ENCODE measurements at regions not wholly inside any gene's neighbourhood (a gene's known extent, or its start where the extent isn't known, plus 50 kb on each side); places are given as distances from the start of the nearest gene placed in this dataset.

GRCh38 chr4:32199639-32200038 lies 1479.5 kb downstream of the PCDH7 start:
- DNase-seq, result no peak

GRCh38 chr4:32203340-32203739 lies 1483.2 kb downstream of the PCDH7 start:
- DNase-seq, result no peak

- no peak for DNase-seq
Measured at GRCh38 chr4:32206756-32207155, 1486.6 kb downstream of the PCDH7 start.

GRCh38 chr4:32207456-32207855 lies 1487.3 kb downstream of the PCDH7 start:
- no peak for DNase-seq

DNA sequence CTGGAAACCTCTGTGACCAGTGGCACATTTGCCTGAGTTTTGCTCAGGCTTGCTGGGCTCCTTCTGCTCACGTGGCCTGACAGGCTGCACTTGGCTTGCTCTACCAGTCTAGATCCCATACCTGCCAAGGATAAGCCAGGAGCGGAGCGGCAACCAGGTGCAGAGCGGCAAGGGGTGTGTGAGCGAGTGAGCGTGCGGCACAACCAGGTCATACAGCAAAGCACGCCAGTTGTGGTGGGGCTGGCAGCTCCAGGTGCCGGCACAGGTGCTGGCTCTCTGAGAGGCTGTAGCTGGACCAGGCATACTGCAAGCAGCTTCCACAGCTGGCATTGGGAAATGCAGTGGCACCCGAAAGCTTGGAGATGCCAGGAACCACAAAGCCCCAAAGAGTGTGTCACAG lies 1495.1 kb downstream of the PCDH7 start:
- DNase-seq, result no peak

- DNase-seq, result no peak
Measured at GRCh38 chr4:32216502-32216901, 1496.3 kb downstream of the PCDH7 start.

DNA sequence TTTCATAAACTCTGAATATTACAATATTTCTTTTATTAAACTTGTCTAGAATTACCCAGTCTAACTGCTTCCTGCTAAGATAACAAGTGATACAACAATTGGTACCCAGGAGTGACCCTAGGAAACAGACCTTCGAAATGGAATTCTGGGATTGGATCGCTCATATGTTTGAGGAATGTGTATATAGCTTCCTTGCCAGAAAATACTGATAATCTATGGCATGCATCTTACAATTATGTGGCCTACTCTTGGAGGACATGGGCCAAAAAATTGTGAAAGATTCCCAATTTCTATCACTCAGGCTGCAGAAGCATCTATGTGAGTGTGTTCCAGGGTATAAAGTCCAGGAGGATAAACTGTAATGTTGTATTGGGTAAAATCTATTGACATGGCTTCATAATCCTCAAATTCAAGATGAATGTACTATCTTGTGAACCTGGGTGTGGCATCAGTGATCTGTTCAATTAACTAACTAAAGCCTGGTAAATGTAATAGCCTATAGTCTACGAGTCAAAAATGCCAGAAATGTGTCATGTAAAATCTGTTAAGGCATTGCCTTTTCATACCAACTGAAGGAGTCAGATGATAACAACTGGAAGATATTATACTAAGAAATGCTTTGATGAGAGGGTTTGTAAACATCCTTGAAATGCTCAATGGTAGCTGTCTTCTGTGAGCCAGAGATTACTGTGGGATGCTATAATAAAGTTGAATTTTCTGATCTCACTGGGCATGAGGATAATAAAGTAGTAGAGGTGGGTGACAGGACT lies 1499.3 kb downstream of the PCDH7 start:
- DNase-seq, result no peak

DNA sequence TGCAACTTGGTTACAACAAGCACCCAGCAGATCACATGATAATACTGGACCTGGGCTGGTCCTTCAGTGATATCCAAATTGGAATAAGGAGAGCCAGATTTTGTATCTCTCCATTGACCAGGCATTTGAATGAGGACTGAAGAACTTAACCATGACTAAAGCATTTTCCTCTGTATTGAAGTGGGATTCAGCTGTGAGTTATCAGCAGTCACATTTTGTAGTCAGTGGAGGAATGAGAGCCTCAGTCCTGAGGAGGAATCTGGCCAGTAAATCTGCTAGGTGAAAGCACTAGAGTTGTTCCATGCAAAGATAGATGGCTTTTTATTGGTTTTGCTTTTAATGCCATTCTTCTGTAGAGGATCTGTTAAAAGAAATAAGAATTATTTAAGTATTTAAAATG lies 1506.0 kb downstream of the PCDH7 start:
- DNase-seq, result no peak

DNA sequence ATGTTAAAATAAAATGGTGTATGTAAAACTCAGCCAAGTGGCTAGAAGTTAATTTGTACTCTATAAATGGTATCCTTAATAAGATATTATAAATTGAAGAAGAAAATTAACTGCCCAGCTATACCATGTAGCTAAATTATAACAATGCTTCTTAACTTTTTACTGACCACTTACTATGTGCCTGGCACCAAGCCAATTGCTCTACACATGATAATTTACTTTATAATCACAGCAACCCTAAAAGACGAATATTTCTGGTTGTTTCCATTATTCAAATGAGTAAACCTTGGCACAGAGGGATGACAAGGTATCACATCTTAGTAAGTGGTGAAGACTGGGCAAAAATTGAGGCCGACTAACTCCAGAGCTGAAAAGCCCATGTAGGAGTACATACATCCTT lies 1506.6 kb downstream of the PCDH7 start:
- no peak for DNase-seq

GRCh38 chr4:32243926-32244325 lies 1523.8 kb downstream of the PCDH7 start:
- DNase-seq, result no peak

- DNase-seq, result no peak
Measured at GRCh38 chr4:32249040-32249439, 1528.9 kb downstream of the PCDH7 start.

DNA sequence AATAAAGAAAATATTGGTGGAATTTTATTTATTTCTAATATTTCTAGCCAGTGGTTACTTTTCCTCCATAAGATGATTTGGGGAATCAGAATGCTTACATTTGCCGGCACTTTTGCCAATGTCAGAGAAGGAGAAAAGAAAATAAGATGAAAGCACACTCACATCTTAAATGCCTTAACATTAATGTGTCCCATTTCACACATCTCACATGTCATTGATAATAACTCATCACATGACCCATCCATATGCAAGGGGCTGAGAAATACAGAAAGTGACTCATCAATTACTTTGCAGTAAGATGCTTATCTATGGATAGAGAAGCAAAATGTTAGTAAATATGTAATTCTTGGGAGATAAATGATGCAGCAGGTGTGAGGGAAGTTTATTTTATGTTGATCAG lies 1531.0 kb downstream of the PCDH7 start:
- DNase-seq, result no peak

GRCh38 chr4:32251926-32252325 lies 1531.8 kb downstream of the PCDH7 start:
- no peak for DNase-seq

- DNase-seq, result no peak
Measured at GRCh38 chr4:32254216-32254615, 1534.0 kb downstream of the PCDH7 start.

DNA sequence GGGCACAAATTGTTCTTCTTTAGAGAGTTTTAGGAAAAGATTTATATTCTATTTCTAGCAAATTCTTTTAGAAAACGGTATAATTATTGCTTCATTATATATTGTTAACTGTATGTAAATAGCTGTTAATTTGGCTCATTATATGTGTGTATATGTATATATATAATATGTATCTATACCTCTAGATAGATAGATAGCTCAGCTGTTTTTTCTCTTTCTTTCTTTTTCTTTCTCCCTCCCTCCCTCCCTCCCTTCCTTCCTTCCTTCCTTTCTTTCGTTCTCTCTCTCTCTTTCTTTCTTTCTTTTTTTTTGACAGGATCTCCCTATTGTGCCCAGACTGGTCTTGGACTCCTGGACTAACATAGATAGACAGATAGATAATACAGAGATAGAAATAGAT lies 1538.8 kb downstream of the PCDH7 start:
- no peak for DNase-seq

DNA sequence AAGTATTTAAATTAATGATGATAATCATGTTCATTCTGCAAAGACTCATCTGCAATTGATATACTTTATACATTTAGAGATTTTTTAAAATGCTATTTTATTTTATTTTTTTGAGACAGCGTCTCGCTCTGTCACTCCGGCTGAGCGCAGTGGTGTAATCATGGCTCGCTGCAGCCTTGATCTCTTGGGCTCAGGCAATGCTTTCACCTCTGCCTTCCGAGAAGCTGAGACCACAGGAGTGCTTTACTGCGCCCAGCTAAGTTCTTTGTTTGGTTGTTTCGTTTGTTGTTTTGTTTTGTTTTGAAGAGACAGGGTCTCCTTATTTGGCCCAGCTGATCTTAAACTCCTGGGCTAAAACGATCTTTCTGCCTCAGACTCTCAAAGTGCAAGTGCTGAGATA lies 1541.0 kb downstream of the PCDH7 start:
- no peak for DNase-seq

DNA sequence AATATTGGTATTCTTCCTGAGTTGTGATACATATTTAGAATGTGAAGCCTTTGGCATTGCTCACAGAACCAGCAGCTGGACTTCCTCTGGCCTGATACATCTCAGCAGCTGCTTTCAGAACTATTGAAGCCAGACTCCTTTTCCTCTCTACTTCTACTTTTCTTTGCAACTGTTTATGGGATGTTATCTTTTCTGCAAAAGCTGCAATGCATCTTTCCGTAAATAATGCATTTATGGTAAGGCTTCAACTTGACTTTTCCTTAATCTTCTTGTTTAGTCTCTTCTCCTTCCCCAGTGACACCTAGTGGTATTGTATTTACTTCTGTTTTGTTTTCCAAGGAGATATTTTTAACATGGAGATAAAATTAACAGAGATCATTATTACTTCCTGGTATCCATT lies 1548.7 kb downstream of the PCDH7 start:
- DNase-seq, result no peak

GRCh38 chr4:32290102-32290501 lies 1569.9 kb downstream of the PCDH7 start:
- DNase-seq, result no peak

DNA sequence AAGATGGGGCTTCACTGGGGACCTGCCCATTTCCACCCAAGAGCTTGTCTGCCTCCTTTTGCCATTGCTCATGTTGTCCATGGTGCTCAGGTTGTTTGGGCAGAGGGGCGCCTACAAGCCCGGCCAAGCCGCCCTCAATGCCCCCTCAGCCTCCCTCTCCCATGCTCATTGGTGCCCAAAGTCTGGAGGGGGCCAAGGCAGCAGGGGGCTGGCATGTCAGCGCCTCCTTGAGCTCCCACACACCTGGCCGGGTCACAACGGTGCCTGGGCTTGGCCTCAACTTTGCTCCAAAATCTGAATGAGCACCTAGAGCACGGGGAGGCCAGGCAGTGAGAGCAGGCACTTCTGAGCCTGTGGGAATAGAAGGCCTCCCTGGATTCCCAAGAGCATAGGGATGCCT lies 1598.8 kb downstream of the PCDH7 start:
- no peak for DNase-seq

GRCh38 chr4:32321421-32321820 lies 1601.3 kb downstream of the PCDH7 start:
- no peak for DNase-seq

DNA sequence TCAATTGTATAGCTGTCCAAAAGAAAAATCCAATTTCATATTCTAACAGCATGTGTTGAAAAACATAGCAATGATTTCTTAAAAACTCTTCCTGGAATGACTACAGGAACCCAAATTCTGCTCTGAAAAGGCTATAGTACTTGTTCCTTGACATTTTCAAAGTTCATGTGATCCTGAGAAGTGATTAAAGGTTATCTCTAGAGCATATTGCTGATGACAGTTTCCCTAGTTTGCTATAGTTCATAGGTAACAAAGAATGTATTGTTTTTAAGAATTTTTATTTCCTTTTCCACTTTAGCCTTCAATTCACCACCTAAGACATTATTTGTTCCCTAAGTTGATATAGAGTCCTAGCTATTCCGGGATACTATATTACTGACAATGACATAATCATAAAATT lies 1614.6 kb downstream of the PCDH7 start:
- DNase-seq, result no peak

DNA sequence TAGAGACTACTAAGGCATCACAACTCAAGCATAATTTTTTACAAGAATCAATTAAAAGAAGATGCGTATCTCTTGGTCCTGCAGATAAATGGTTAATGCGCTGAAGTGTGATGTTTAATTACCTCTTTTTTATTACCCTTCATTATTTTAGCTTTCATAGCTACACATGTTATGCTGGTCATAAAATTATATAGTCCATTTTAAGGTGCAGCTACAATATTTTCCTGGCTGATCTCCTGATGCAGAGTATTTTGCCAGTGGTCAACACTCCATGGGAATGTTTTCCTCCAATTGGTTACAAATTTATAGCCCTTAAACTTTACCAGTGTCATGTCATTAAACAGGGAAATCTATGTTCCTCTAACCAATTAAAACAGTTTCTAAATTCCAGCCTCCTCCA lies 1617.2 kb downstream of the PCDH7 start:
- no peak for DNase-seq

- DNase-seq, result no peak
Measured at GRCh38 chr4:32340591-32340990, 1620.4 kb downstream of the PCDH7 start.

- DNase-seq, result no peak
Measured at GRCh38 chr4:32341342-32341741, 1621.2 kb downstream of the PCDH7 start.

- no peak for DNase-seq
Measured at GRCh38 chr4:32342054-32342453, 1621.9 kb downstream of the PCDH7 start.
